OCI-LY1 (cell line): ENCODE measurements at regions not wholly inside any gene's neighbourhood (a gene's known extent, or its start where the extent isn't known, plus 50 kb on each side); places are given as distances from the start of the nearest gene placed in this dataset.

Experiments
- CTCF ChIP-seq: fragments of 200-600 bp; sonication (generic), shearing (Covaris generic); IDR thresholded peaks from 2 replicates; pipeline ENCODE4 v1.5.1; 2017; ENCODE audit warnings: mild to moderate bottlenecking, antibody characterized with exemption, low read length, moderate library complexity, mixed read lengths
- EZH2 ChIP-seq: fragments of 200-600 bp; sonication (generic), shearing (Covaris generic); IDR thresholded peaks from 2 replicates; pipeline ENCODE4 v1.8.0; 2017; ENCODE audit warnings: borderline replicate concordance, mixed run types, mild to moderate bottlenecking, antibody characterized with exemption, low read length, moderate library complexity, mixed read lengths

GRCh38 chr13:71087432-71087831 lies 779.6 kb downstream of the DACH1 start:
- TF ChIP-seq CTCF (no peak), EZH2 (no peak)
